Skin epidermis (tissue), 12 donors: ENCODE measurements at regions not wholly inside any gene's neighbourhood (a gene's known extent, or its start where the extent isn't known, plus 50 kb on each side); places are given as distances from the start of the nearest gene placed in this dataset.

Experiments used
- H3K27ac ChIP-seq, 21 experiments: fragments of 200-600 bp; sonication (generic) in 11 of 21; one replicate each; pipeline ENCODE4 v1.5.0; 2020; ENCODE audit warnings: mild to moderate bottlenecking in 3 of 21, inconsistent platforms in 2 of 21, moderate library complexity in 2 of 21
- H3K4me3 ChIP-seq, 7 experiments: fragments of 200-600 bp; sonication (generic) in 2 of 7; one replicate each; pipeline ENCODE4 v1.5.0; 2020; ENCODE audit warnings: inconsistent platforms in 2 of 7, mild to moderate bottlenecking in 2 of 7, moderate library complexity in 1 of 7

- no peak overlapping the region for H3K4me3 ChIP-seq
- peak overlapping the region in 1 of 21 experiments; percentile 46 for H3K27ac ChIP-seq
Observed at GRCh38 chr12:91422811-91423692, 240.4 kb upstream of the DCN start.

DNA sequence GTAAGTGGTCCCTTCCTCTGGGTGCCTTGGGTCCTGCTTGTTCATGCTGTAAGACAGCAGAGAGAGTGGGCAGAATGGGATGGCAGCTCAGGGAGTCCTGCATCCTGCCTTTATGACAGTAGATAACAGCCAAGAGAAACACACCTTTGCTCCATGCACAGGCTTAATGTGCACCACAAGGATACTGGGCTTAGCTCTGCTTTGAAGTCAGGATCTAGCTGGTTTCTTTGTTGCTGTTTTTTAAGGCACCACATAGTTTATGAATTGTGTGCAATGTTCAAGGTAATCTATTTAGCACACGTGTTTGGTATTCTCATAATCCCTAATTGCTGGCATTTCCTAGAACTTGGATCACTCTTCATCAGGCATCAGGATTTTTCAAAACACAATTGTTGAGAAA lies 239.5 kb upstream of the DCN start:
- H3K4me3 ChIP-seq: no peak overlapping the region
- no peak overlapping the region for H3K27ac ChIP-seq

GRCh38 chr12:91419809-91420208 lies 237.2 kb upstream of the DCN start:
- H3K27ac ChIP-seq: no peak overlapping the region
- no peak overlapping the region for H3K4me3 ChIP-seq

GRCh38 chr12:91418221-91419090 lies 235.8 kb upstream of the DCN start:
- no peak overlapping the region for H3K4me3 ChIP-seq
- no peak overlapping the region for H3K27ac ChIP-seq

DNA sequence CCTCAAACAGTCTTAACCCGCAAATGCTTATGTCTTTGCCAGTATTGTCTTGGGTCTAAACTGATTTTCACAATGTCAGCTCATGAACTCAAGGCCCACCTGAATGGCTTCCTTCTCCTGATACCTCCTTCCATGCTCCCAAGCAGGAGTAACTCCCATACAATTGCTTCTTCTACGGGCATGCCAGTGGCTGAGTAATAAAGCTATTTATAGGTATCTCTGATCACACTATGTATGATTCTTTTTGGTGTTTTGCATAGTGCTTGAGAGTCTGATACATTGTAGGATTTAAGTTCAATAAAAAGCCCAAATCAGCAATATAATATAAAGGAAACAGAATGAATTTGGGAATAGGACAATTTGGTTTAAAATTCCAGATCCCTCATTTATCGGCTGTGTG lies 235.0 kb upstream of the DCN start:
- Histone ChIP-seq H3K4me3 (no peak overlapping the region), H3K27ac (no peak overlapping the region)

- no peak overlapping the region for H3K27ac ChIP-seq
- H3K4me3 ChIP-seq: no peak overlapping the region
Observed at GRCh38 chr12:91414636-91415035, 232.0 kb upstream of the DCN start.

- H3K4me3 ChIP-seq: no peak overlapping the region
- peak overlapping the region in 1 of 21 experiments; percentile 3 for H3K27ac ChIP-seq
Observed at GRCh38 chr12:91413581-91414546, 231.2 kb upstream of the DCN start.

GRCh38 chr12:91406920-91407341 lies 224.3 kb upstream of the DCN start:
- H3K4me3 ChIP-seq: no peak overlapping the region

GRCh38 chr12:91404441-91404840 lies 221.8 kb upstream of the DCN start:
- no peak overlapping the region for H3K27ac ChIP-seq
- no peak overlapping the region for H3K4me3 ChIP-seq

More at GRCh38 chr12:91406920-91407341, 224.3 kb upstream of the DCN start:
- H3K27ac ChIP-seq: peak overlapping the region in 1 of 21 experiments; percentile 19

DNA sequence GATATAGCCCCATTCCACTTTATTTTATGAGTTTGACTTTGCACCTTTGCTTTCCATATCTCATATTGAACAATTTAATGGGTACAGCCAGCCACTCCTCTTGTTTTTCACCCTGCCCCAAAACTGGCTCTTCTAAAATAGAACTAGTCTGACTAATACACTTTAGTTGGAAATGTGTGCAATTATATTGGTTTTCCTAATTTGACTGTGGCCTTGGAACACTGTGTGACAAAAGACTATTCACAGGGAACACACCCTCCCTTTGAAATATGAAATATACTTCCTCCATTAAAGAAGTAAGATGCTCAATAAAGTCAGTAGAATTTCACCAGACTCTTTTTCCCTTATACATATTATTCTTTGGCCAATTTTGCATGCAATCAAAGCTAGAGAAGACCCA lies 218.6 kb upstream of the DCN start:
- H3K4me3 ChIP-seq: no peak overlapping the region
- H3K27ac ChIP-seq: no peak overlapping the region

- Histone ChIP-seq H3K27ac (no peak overlapping the region), H3K4me3 (no peak overlapping the region)
Observed at GRCh38 chr12:91400271-91400670, 217.7 kb upstream of the DCN start.

GRCh38 chr12:91397866-91398532 lies 215.4 kb upstream of the DCN start:
- Histone ChIP-seq H3K4me3 (no peak overlapping the region), H3K27ac (no peak overlapping the region)

DNA sequence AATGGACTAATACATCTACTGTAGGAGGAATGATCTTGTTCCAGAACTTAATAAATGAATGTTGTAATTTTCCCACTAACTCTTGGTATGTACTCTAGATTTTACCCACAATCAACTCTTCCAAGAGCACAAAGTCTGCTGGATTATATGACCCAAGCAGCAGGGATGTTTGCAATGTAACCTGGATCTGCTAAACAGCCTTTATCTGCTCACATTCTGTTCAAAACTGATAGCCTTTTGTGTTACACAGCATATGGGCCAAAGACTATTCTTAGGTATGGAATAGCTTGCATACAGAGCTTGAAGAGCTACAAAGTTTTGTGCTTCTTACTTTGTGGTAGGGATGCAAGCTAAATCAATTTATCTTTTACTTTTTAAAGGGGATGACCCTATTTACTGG lies 213.7 kb upstream of the DCN start:
- Histone ChIP-seq H3K4me3 (no peak overlapping the region), H3K27ac (no peak overlapping the region)

GRCh38 chr12:91395628-91396135 lies 213.1 kb upstream of the DCN start:
- Histone ChIP-seq H3K27ac (no peak overlapping the region), H3K4me3 (no peak overlapping the region)

- H3K27ac ChIP-seq: no peak overlapping the region
- no peak overlapping the region for H3K4me3 ChIP-seq
Observed at GRCh38 chr12:91394903-91395302, 212.3 kb upstream of the DCN start.

GRCh38 chr12:91388573-91388972 lies 206.0 kb upstream of the DCN start:
- Histone ChIP-seq H3K27ac (peak overlapping the region in 10 of 21 experiments; percentile 24 to 59 (median 42)), H3K4me3 (no peak overlapping the region)

GRCh38 chr12:91387461-91388134 lies 205.0 kb upstream of the DCN start:
- Histone ChIP-seq H3K4me3 (no peak overlapping the region), H3K27ac (peak overlapping the region in 5 of 21 experiments; percentile 27 to 59 (median 43))

DNA sequence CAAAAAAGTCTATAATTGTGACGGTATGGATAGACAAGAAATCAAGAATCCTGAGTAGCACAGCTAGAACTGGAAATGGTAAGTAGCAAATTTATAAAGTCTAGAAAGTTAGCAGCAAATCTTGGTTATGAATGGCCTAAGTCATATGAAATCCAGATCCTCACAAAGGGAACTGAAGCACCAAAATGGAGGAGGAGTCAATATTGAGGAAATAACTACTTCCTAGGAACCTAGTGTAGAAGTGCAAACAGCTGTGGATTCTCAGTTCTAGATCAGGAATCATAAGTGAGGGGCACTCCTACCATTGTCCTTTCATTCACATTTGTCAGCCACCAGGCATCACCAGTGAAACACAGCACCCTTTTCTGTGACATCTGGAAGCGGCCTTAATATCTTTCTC lies 202.2 kb upstream of the DCN start:
- no peak overlapping the region for H3K4me3 ChIP-seq
- no peak overlapping the region for H3K27ac ChIP-seq
